GM12878 (cell line): ENCODE measurements at regions not wholly inside any gene's neighbourhood (a gene's known extent, or its start where the extent isn't known, plus 50 kb on each side); places are given as distances from the start of the nearest gene placed in this dataset.

ENCODE experiments used
- ATAC-seq: fragments of 200-7000 bp; cut with Tn5 transposase; 3 replicates; pipeline ENCODE4 v1.9.1; 2020; ENCODE audit warnings: mild to moderate bottlenecking, moderate library complexity
- BruUV-seq: library from RNA; stranded (reverse); fragments of 400-500 nt; replicated peaks from 2 replicates; lab custom pipeline; 2021; lab: Mats Ljungman, UMichigan
- CTCF ChIA-PET: fragments of 300-600 bp; sonication (Branson Sonifier 250); formaldehyde crosslinking; extraction: SDS; loops from one replicate; lab custom pipeline; 2021; ENCODE audit warnings: inconsistent platforms; lab: Yijun Ruan, JAX
- POLR2A ChIA-PET: fragments of 350-600 bp; formaldehyde crosslinking; extraction: SDS; loops from one replicate; lab custom pipeline; 2021; ENCODE audit warnings: inconsistent platforms; lab: Charles Lee
- RAD21 ChIA-PET: fragments of 300-600 bp; sonication (Branson Sonifier 250); formaldehyde crosslinking; loops from one replicate; lab custom pipeline; 2023; ENCODE audit warnings: antibody characterized with exemption; ENCODE audit not compliant: unreplicated experiment; lab: Charles Lee
- SMC1A ChIA-PET: fragments of 300-600 bp; sonication (Branson Sonifier 250); formaldehyde crosslinking; loops from one replicate; lab custom pipeline; 2023; ENCODE audit not compliant: unreplicated experiment, uncharacterized antibody; lab: Charles Lee
- DNase-seq: peaks from one replicate; pipeline ENCODE4 v3.0.0-alpha.2; 2011; ENCODE audit warnings: low read depth, low spot score
- FAIRE-seq: peaks from 3 replicates; lab custom pipeline; 2011; peaks lifted over from hg19 to GRCh38; lab: Jason Lieb, UNC
- H2AFZ ChIP-seq: 2 replicates; pipeline ENCODE4 v1.6.0; 2011; ENCODE audit warnings: low read depth, low read length, control low read depth; ENCODE audit not compliant: control insufficient read depth
- H3K27ac ChIP-seq: 2 replicates; pipeline ENCODE4 v1.5.1; 2011; ENCODE audit warnings: control low read depth; ENCODE audit not compliant: control insufficient read depth, insufficient read depth
- H3K27me3 ChIP-seq, 2 experiments: replicated peaks in 1 of 2; 2 replicates each; pipeline versions ENCODE4 v1.6.0 to v1.6.1; 2011; ENCODE audit warnings: low read length in 1 of 2; ENCODE audit not compliant: control insufficient read depth in 2 of 2, insufficient read depth in 2 of 2
- H3K36me3 ChIP-seq, 2 experiments: 2 replicates each; pipeline ENCODE4 v1.5.1; 2011; ENCODE audit warnings: low read length in 1 of 2; ENCODE audit not compliant: control insufficient read depth in 2 of 2, insufficient read depth in 2 of 2
- H3K4me1 ChIP-seq: 2 replicates; pipeline ENCODE4 v1.6.1; 2011; ENCODE audit warnings: mild to moderate bottlenecking, low read length, moderate library complexity, mixed read lengths; ENCODE audit not compliant: control insufficient read depth, insufficient read depth
- H3K4me2 ChIP-seq: 2 replicates; pipeline ENCODE4 v1.6.0; 2011; ENCODE audit warnings: control low read depth; ENCODE audit not compliant: control insufficient read depth, insufficient read depth
- H3K4me3 ChIP-seq: fragments of 200-600 bp; sonication (generic); 2 replicates; pipeline ENCODE4 v1.5.1; 2016
- H3K79me2 ChIP-seq: 2 replicates; pipeline ENCODE4 v1.6.0; 2011; ENCODE audit warnings: low read length; ENCODE audit not compliant: control insufficient read depth, insufficient read depth
- H3K9ac ChIP-seq: 2 replicates; pipeline ENCODE4 v1.8.0; 2011; ENCODE audit warnings: low read length, control low read depth, mixed read lengths; ENCODE audit not compliant: control insufficient read depth, insufficient read depth
- H3K9me3 ChIP-seq: replicated peaks from 3 replicates; pipeline ENCODE4 v1.5.1; 2011; ENCODE audit warnings: mild to moderate bottlenecking, low read length; ENCODE audit not compliant: control insufficient read depth, insufficient read depth
- H4K20me1 ChIP-seq: 2 replicates; pipeline ENCODE4 v1.6.0; 2011; ENCODE audit not compliant: control insufficient read depth, insufficient read depth
- BMI1 ChIP-seq: fragments of 450-650 bp; IDR thresholded peaks from 2 replicates; pipeline ENCODE4 v1.6.1; 2016; ENCODE audit warnings: mild to moderate bottlenecking, moderate library complexity, borderline replicate concordance
- CBX5 ChIP-seq: sonication (generic); IDR thresholded peaks from 2 replicates; pipeline ENCODE4 v1.6.1; 2016; ENCODE audit warnings: low read depth, moderate library complexity, mild to moderate bottlenecking, inconsistent platforms
- CEBPB ChIP-seq, 2 experiments: fragments of 150-350 bp in 1 of 2; IDR thresholded peaks; 2 replicates each; pipeline ENCODE4 v1.6.1; 2012 to 2014; ENCODE audit warnings: low read depth in 2 of 2, low read length in 2 of 2, borderline replicate concordance in 1 of 2, inconsistent platforms in 1 of 2
- EP300 ChIP-seq, 2 experiments: fragments of 150-350 bp in 1 of 2; IDR thresholded peaks; 2 replicates each; pipeline ENCODE4 v1.6.1; 2011 to 2012; ENCODE audit warnings: low read depth in 2 of 2, low read length in 2 of 2, borderline replicate concordance in 1 of 2, improper control_type of control experiment in 1 of 2, inconsistent platforms in 1 of 2; ENCODE audit not compliant: control insufficient read depth in 1 of 2
- MTA2 ChIP-seq: fragments of 450-650 bp; IDR thresholded peaks from 2 replicates; pipeline ENCODE4 v1.6.1; 2016; ENCODE audit warnings: low read depth, mild to moderate bottlenecking, moderate library complexity
- MYB ChIP-seq: fragments of 150-350 bp; IDR thresholded peaks from 2 replicates; pipeline ENCODE4 v1.6.1; 2014; ENCODE audit warnings: mild to moderate bottlenecking, low read depth, low read length, borderline replicate concordance
- NFIC ChIP-seq: IDR thresholded peaks from 2 replicates; pipeline ENCODE4 v1.6.1; 2012; ENCODE audit warnings: low read depth, mild to moderate bottlenecking, inconsistent platforms, low read length, moderate library complexity
- NR2F1 ChIP-seq: fragments of 450-650 bp; conservative IDR thresholded peaks from 2 replicates; pipeline ENCODE4 v1.6.1; 2017; ENCODE audit warnings: mild to moderate bottlenecking
- SIX5 ChIP-seq: IDR thresholded peaks from 2 replicates; pipeline ENCODE4 v1.6.1; 2011; ENCODE audit warnings: mild to moderate bottlenecking, low read depth, low read length, moderate library complexity; ENCODE audit not compliant: severe bottlenecking
- SMAD5 ChIP-seq: IDR thresholded peaks from 2 replicates; pipeline ENCODE4 v1.6.1; 2016; ENCODE audit warnings: antibody characterized with exemption, low read depth
- SREBF1 ChIP-seq: IDR thresholded peaks from 2 replicates; pipeline ENCODE4 v1.6.1; 2012; ENCODE audit warnings: mild to moderate bottlenecking, low read length
- TCF12 ChIP-seq: IDR thresholded peaks from 2 replicates; pipeline ENCODE4 v1.6.1; 2011; ENCODE audit warnings: low read depth, mild to moderate bottlenecking, low read length
- ZBED1 ChIP-seq: IDR thresholded peaks from 2 replicates; pipeline ENCODE4 v1.6.1; 2016; ENCODE audit warnings: borderline replicate concordance
- WGBS: methylation state at CpG from one replicate; pipeline ENCODE4 v1.1.6; 2016; ENCODE audit warnings: low lambda C conversion rate; ENCODE audit not compliant: insufficient replicate concordance, insufficient coverage; ENCODE audit errors: missing lambda C conversion rate; 5-methylcytosine and 5-hydroxymethylcytosine counted together
- in situ Hi-C: fragments of 300-500 bp; cut with MboI; formaldehyde crosslinking; loops from 9 replicates; pipeline ENCODE4 v1.14.3; 2018; ENCODE audit warnings: mixed read lengths
- intact Hi-C: fragments of 100-400 bp; cut with micrococcal nuclease; formaldehyde crosslinking; loops from one replicate; pipeline ENCODE4 v1.14.2; 2022; ENCODE audit not compliant: unreplicated experiment
- TF ChIP-seq, protein P1 (sequence below): fragments of 450-650 bp; IDR thresholded peaks from 2 replicates; pipeline ENCODE4 v1.6.1; 2018; ENCODE audit warnings: borderline replicate concordance, mild to moderate bottlenecking; ENCODE audit not compliant: partially characterized antibody
- TF ChIP-seq, protein P2 (sequence below): fragments of 450-650 bp; IDR thresholded peaks from 2 replicates; pipeline ENCODE4 v1.6.1; 2016; ENCODE audit warnings: mild to moderate bottlenecking
- TF ChIP-seq, protein P3 (sequence below): fragments of 150-350 bp; IDR thresholded peaks from 2 replicates; pipeline ENCODE4 v1.6.1; 2014; ENCODE audit warnings: mild to moderate bottlenecking, low read depth, low read length
- TF ChIP-seq, protein P4 (sequence below): IDR thresholded peaks from 2 replicates; pipeline ENCODE4 v1.6.1; 2012; ENCODE audit warnings: low read length, inconsistent platforms

DNA sequence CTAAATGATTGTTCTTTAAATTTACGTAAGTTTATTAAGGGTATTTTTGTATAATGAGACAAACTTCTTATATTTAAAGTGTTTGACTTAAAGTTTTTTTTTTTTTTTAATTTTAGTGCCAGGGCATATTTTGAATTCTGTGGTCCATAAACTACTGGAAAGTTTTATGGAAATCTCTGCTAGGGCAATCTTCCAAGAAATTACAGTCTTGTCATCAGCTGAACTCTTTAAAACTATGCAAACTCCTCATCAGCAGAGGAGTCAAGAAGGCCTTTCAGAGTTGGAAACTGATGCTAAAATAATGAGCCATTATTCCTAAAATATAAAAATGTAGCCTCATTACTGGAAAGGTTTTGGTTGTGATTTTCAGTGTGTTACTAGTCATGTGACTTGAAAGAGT is 1201.9 kb downstream of the BRINP3 start (continued):
- TF ChIP-seq BMI1 (no peak), ZBED1 (no peak)
- TF ChIP-seq, all 136 proteins: peak for 0

DNA sequence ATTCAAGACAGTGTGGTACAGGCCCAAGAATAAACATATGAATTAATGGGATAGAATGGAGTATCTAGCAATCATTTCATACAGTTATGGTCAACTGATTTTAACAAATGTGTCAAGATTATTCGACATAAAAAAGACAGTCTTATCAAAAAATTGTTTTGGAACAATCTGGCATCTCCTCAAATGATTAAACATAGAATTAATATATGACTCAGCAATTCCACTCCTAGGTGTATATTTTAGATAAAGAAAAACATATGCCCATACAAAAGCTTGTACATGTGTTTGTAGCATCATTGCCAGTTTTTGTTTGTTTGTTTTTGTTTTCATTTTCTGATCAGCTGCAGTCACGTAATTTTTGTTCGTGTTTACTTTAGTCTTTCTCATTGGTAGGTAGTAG is 1188.3 kb downstream of the BRINP3 start:
- ATAC-seq (no peak), FAIRE-seq (no peak), DNase-seq (no peak)
- Histone ChIP-seq H3K4me2 (no peak overlapping the region), H3K9me3 (no peaks in the 10 kb centered on the region), H3K27ac (no peak overlapping the region), H2AFZ (no peak overlapping the region), H3K36me3 (no peaks in the 10 kb centered on the region), H3K27me3 (no peaks in the 10 kb centered on the region), H3K4me1 (no peaks in the 10 kb centered on the region), H3K4me3 (no peak overlapping the region), H3K79me2 (no peaks in the 10 kb centered on the region), H3K9ac (no peak overlapping the region), H4K20me1 (no peaks in the 10 kb centered on the region)
- in situ Hi-C loops (no loop called here), intact Hi-C loops (no loop called here)
- CTCF ChIA-PET, result no interaction called here
- POLR2A ChIA-PET, result no interaction called here
- RAD21 ChIA-PET, result no interaction called here
- 24% methylated on average over 3 of the region's 3 CpGs for WGBS
- no TSS peak for BruUV-seq
- SMC1A ChIA-PET, result no interaction called here
- TF ChIP-seq, protein P1, sequence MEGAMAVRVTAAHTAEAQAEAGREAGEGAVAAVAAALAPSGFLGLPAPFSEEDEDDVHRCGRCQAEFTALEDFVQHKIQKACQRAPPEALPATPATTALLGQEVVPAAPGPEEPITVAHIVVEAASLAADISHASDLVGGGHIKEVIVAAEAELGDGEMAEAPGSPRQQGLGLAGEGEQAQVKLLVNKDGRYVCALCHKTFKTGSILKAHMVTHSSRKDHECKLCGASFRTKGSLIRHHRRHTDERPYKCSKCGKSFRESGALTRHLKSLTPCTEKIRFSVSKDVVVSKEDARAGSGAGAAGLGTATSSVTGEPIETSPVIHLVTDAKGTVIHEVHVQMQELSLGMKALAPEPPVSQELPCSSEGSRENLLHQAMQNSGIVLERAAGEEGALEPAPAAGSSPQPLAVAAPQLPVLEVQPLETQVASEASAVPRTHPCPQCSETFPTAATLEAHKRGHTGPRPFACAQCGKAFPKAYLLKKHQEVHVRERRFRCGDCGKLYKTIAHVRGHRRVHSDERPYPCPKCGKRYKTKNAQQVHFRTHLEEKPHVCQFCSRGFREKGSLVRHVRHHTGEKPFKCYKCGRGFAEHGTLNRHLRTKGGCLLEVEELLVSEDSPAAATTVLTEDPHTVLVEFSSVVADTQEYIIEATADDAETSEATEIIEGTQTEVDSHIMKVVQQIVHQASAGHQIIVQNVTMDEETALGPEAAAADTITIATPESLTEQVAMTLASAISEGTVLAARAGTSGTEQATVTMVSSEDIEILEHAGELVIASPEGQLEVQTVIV, result no peak
- no peak for TF ChIP-seq TCF12
- no peak for TF ChIP-seq SMAD5
- TF ChIP-seq, protein P2, sequence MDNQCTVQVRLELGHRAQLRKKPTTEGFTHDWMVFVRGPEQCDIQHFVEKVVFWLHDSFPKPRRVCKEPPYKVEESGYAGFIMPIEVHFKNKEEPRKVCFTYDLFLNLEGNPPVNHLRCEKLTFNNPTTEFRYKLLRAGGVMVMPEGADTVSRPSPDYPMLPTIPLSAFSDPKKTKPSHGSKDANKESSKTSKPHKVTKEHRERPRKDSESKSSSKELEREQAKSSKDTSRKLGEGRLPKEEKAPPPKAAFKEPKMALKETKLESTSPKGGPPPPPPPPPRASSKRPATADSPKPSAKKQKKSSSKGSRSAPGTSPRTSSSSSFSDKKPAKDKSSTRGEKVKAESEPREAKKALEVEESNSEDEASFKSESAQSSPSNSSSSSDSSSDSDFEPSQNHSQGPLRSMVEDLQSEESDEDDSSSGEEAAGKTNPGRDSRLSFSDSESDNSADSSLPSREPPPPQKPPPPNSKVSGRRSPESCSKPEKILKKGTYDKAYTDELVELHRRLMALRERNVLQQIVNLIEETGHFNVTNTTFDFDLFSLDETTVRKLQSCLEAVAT, result no peak
- TF ChIP-seq SIX5, result no peak
- no peak for TF ChIP-seq CBX5
- TF ChIP-seq EP300 (IDR thresholded peaks at IDR 0.05; ENCODE audit: borderline replicate concordance in 1 of 2, control insufficient read depth in 1 of 2, low read depth in 2 of 2, low read length in 2 of 2), result no peak
- TF ChIP-seq NR2F1, result no peak
- no peak for TF ChIP-seq SREBF1
- TF ChIP-seq MTA2, result no peak
- TF ChIP-seq MYB, result no peak
- TF ChIP-seq, protein P3, sequence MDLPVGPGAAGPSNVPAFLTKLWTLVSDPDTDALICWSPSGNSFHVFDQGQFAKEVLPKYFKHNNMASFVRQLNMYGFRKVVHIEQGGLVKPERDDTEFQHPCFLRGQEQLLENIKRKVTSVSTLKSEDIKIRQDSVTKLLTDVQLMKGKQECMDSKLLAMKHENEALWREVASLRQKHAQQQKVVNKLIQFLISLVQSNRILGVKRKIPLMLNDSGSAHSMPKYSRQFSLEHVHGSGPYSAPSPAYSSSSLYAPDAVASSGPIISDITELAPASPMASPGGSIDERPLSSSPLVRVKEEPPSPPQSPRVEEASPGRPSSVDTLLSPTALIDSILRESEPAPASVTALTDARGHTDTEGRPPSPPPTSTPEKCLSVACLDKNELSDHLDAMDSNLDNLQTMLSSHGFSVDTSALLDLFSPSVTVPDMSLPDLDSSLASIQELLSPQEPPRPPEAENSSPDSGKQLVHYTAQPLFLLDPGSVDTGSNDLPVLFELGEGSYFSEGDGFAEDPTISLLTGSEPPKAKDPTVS, result no peak
- TF ChIP-seq NFIC, result no peak
- TF ChIP-seq, protein P4, sequence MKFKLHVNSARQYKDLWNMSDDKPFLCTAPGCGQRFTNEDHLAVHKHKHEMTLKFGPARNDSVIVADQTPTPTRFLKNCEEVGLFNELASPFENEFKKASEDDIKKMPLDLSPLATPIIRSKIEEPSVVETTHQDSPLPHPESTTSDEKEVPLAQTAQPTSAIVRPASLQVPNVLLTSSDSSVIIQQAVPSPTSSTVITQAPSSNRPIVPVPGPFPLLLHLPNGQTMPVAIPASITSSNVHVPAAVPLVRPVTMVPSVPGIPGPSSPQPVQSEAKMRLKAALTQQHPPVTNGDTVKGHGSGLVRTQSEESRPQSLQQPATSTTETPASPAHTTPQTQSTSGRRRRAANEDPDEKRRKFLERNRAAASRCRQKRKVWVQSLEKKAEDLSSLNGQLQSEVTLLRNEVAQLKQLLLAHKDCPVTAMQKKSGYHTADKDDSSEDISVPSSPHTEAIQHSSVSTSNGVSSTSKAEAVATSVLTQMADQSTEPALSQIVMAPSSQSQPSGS, result no peak
- no peak for TF ChIP-seq CEBPB (IDR thresholded peaks at IDR 0.05; ENCODE audit: borderline replicate concordance in 1 of 2, low read depth in 2 of 2, low read length in 2 of 2)
